B cell (primary cell): ENCODE measurements at regions not wholly inside any gene's neighbourhood (a gene's known extent, or its start where the extent isn't known, plus 50 kb on each side); places are given as distances from the start of the nearest gene placed in this dataset.

Experiments used
- CTCF ChIP-seq: fragments of 200-600 bp; IDR thresholded peaks from one replicate; pipeline ENCODE4 v1.8.0; 2022; ENCODE audit warnings: antibody characterized with exemption, mild to moderate bottlenecking
- EZH2 ChIP-seq: IDR thresholded peaks from 2 replicates; pipeline ENCODE4 v1.6.1; 2012; ENCODE audit warnings: borderline replicate concordance, low read depth, mild to moderate bottlenecking, moderate library complexity, low read length; ENCODE audit not compliant: insufficient read depth, poor library complexity, severe bottlenecking

DNA sequence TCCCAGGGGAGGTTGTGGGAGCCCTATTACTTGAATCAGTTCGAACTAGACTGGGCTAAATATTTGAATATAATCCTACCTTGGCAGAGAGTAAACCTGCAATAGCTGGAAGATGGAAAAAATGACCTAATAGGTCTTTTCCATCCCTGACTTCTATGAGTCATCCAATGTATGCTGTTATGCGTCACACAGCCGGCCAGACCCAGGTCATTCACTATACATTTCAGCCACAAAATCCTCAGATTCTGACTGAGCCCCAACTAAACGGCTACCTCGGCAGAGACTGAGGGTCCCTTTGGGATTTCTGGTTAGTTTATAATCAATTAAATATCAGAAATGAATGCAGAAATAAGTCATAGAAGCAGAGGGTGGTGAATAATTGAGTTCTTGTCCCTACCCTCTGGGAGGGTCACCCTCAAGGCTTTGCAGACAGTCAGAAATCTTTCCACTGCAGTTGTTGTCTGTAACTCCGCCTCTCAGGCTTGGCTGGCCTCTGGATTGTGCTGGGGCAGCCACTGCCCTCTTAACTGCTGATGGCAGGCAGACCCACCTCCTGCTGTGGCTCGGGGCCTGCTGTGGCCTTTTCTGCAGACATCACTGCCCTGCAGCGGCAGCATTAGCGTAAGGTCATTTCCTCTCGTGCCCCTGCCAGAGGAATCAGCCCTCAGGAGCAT, 240.5 kb downstream of the TGFB2 start:
- TF ChIP-seq EZH2 (no peak), CTCF (no peak)
